ENCODE measurements at regions not wholly inside any gene's neighbourhood (a gene's known extent, or its start where the extent isn't known, plus 50 kb on each side); places are given as distances from the start of the nearest gene placed in this dataset.

- ChIA-PET POLR2A (no interaction called here), RAD21 (ENCODE audit: low non-redundant PET in 1 of 2, low total read pairs in 2 of 2, uncharacterized antibody in 2 of 2, unreplicated experiment in 2 of 2) (no interaction called here), CTCF (no interaction called here)
- TF ChIP-seq TCF7L2 (IDR thresholded peaks at IDR 0.05; ENCODE audit: borderline replicate concordance, extremely low read depth, insufficient read depth, insufficient read length), result no peak
- no peak for TF ChIP-seq ELF1 (IDR thresholded peaks at IDR 0.05; ENCODE audit: borderline replicate concordance, low read depth)
- TF ChIP-seq ZBTB33 (IDR thresholded peaks at IDR 0.05; ENCODE audit: extremely low read depth, insufficient replicate concordance, low read length), result no peak
- TF ChIP-seq MAX (IDR thresholded peaks at IDR 0.05), result no peak
- no peak for TF ChIP-seq CTCF (IDR thresholded peaks at IDR 0.05 in 2 of 3, conservative IDR thresholded peaks at IDR 0.05 in 1 of 3; ENCODE audit: borderline replicate concordance in 1 of 3, insufficient read depth in 1 of 3, low read depth in 2 of 3, low read length in 2 of 3)
- TF ChIP-seq ZNF274 (IDR thresholded peaks at IDR 0.05; ENCODE audit: low read depth, low read length), result no peak
- Histone ChIP-seq H3K36me3 (ENCODE audit: control insufficient read depth in 1 of 2, insufficient read depth in 2 of 2, low read length in 2 of 2) (no peaks in the 10 kb centered on the region), H3K4me1 (ENCODE audit: control insufficient read depth in 1 of 2, insufficient read depth in 2 of 2, low read length in 2 of 2) (no peaks in the 10 kb centered on the region), H4K20me1 (ENCODE audit: insufficient read depth) (no peaks in the 10 kb centered on the region), H3K9me2 (ENCODE audit: insufficient read depth) (0 out of 2 replicates have a peak, but pooled peaks cover 1% of the 10 kb centered on the region), H3K9ac (ENCODE audit: low read length) (no peak overlapping the region), H3K27ac (ENCODE audit: low read depth, low read length) (no peak overlapping the region), H3K4me3 (replicated peaks in 1 of 2; ENCODE audit: low read depth in 1 of 2, low read length in 2 of 2) (no peak overlapping the region), H3K27me3 (ENCODE audit: insufficient read depth, low read length) (no peaks in the 10 kb centered on the region), H3K79me2 (ENCODE audit: insufficient read depth, low read length) (no peaks in the 10 kb centered on the region), H3K4me2 (ENCODE audit: low read length) (no peak overlapping the region), H2AFZ (ENCODE audit: low read depth, low read length, poor library complexity, severe bottlenecking) (no peak overlapping the region), H3K9me3 (ENCODE audit: control insufficient read depth in 1 of 2, insufficient read depth in 1 of 2, low read depth in 1 of 2, low read length in 2 of 2) (no peaks in the 10 kb centered on the region)
- DNase-seq (ENCODE audit: low read depth, low spot score) (no peak), ATAC-seq (no peak)
- no TSS peak for BruUV-seq (replicated peaks)
- intact Hi-C loops (cut with micrococcal nuclease), result no loop called here
Measured at GRCh38 chr1:198102454-198102827, 54.4 kb upstream of the NEK7 start.
